Stimulated activated naive CD8-positive, alpha-beta T cell treated with anti-CD3 and anti-CD28 coated beads, Interleukin-15, Interleukin-2, amounts not matched to agents 100 U/mL and 50 U/mL, for 24 hours (primary cell): ENCODE measurements at regions not wholly inside any gene's neighbourhood (a gene's known extent, or its start where the extent isn't known, plus 50 kb on each side); places are given as distances from the start of the nearest gene placed in this dataset.
"Not testable (repeated sequence)": the region's sequence is repeated elsewhere in the genome, so short reads cannot be mapped to it uniquely, and the experiment has no call there.

Experiments used
- ATAC-seq: fragments of 150-1000 bp; cut with Tn5 transposase; one replicate; pipeline ENCODE4 v1.10.0; 2021
- DNase-seq: peaks from one replicate; pipeline ENCODE4 v3.0.0; 2021

DNA sequence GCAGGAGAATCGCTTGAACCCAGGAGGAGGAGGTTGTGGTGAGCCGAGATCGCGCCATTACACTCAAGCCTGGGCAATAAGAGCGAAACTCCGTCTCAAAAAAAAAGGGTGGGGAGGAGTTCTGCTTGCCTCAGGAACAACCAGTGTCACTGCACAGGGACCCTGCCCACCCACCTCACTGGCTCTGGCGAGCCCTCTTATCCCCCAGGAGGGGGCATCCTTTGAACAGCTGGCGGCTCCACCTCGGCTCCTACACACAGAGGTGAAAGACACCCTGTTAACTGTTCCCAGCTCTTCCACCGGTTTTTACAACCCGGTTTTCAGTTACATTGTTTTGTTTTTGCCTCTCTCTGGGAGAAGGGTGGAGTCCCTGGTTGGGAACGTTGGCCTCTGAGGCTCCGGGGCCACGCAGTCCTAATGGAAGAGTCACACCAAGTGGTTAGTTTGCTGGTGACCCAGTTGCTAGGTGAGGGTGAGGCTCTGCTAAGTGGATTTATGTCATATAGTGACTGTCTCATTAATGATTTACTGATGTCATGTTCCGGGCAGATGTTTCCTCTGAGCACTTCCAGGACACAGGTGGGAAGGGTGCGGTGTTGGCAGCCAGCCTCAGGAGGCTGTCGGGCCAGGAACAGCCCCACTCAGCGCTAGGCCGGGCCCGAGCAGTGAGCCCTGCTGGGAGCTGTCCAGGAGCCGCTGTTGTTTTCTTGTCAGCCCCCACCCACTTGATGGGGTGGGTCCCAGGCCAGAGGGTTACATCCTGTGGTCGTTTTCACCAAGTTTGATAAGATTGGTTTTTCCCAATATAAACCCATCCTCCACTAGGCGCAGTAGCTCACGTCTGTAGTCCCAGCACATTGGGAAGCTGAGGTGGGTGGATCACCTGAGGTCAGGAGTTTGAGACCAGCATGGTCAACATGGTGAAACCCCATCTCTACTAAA is 4474.3 kb upstream of the OR11H1 start:
- not testable (repeated sequence) for ATAC-seq, DNase-seq

GRCh38 chr22:11054681-11055080 is 4473.3 kb upstream of the OR11H1 start:
- ATAC-seq: peak; percentile 4
- DNase-seq: not testable (repeated sequence)

DNA sequence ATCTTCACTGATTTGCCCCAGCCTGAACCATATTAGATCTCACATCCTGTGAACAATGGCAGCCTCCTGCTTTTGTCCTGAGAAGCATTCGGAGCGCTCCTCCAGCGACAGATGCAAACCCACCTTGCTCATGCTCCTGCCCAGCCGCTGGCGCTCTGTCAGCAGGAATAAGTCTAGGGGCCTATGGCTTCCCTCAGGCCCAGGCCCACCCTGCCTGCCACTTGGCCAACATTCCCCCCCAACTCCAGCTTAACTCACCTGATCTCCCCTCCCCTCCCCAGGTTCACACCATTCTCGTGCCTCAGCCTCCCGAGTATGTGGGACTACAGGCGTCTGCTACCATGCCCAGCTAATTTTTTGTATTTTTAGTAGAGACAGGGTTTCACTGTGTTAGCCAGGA is 4472.8 kb upstream of the OR11H1 start:
- ATAC-seq, DNase-seq: not testable (repeated sequence)

DNA sequence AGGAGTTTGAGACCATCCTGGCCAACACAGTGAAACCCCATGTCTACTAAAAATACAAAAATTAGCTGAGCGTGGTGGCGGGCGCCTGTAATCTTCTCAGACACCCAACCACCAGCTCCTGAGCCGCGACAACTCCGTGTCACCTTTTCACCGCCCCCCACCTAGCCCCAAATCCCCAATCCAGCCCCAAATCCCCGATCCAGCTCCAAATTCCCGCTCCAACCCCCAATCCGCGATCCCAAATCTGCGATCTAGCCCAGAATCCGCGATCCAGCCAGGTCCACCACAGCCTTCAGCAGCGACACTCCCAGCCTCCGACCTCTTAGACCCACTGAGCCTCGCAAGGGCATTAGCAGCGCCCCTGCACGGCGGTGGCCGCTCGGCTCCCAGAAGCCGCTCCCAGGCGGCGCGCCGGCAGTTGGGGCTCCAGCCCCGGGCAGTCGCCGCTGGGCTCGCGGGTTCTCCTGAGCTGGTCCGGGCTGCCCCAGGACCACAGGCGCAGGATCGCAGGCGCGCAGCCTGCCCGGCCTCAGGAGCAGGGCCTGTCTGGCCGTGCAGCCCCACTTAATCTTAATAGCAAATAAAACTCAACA is 4469.9 kb upstream of the OR11H1 start:
- not testable (repeated sequence) for ATAC-seq, DNase-seq

DNA sequence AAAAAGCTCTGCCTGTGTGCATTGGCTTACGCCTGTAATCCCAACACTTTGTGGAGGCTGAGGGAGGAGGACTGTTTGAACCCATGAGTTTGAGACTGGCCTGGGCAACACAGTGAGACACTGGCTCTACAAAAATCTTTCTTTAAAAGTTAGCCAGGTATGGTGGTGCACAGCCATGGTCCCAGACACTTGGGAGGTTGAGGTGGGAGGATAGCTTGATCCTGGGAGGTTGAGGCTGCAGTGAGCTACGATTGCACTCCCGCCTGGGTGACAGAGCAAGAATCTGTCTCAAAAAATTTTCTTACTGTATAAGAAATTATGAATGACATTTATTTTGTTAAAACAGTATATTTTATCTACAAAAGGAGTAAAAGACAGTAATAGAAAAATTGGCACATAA is 4468.9 kb upstream of the OR11H1 start:
- ATAC-seq, DNase-seq: not testable (repeated sequence)

DNA sequence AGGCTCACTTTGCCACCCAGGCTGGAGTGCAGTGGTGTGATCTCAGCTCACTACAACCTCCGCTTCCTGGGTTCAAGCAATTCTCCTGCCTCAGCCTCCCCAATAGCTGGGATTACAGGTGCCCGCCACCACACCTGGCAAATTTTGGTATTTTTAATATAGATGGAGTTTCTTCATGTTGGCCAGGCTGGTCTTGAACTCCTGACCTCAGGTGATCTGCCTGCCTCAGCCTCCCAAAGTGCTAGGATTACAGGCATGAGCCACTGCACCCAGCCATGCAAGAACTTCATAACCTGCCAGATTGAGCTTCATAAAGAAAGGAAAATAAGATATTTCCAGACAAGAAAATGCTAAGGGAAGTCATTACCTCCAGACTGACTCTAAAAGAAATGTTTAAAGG is 4467.2 kb upstream of the OR11H1 start:
- DNase-seq, ATAC-seq: not testable (repeated sequence)

DNA sequence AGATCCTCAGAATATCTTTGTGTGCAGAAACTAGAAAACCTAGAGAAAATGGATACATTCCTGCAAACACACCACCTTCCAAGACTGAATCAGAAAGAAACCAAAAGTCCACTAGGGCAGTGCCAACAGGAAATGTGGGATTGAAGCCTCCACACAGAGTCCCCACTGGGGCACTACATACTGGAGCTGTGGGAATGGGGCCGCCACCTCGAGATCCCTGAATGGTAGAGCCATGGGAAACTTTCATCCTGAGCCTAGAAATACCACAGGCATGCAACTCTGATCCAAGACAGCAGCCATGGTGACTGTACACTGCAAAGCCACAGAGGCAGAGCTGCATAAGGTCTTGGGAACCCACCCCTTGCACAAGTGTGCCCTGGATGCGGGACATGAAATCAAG is 4465.5 kb upstream of the OR11H1 start:
- ATAC-seq, DNase-seq: not testable (repeated sequence)

GRCh38 chr22:11063022-11063685 is 4464.8 kb upstream of the OR11H1 start:
- ATAC-seq: not testable (repeated sequence)

DNA sequence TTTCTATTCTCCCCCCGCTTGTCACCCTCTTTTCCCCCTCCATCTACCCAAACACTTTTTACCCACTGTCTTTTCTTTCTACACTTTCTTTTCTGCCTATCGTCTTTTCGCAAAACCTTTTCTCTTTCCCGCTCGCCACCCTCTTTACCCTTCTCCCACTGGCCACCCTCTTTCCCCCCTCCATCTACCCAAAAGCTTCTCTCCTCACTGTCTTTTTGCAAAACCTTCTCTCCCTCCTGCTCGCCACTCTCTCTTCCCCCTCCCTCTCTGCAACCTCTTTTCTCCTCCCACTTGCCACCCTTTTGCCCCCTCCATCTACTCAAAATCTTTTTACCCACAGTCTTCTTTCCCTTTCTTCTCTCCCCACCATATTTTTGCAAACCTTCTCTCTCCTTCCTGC is 4462.8 kb upstream of the OR11H1 start:
- not testable (repeated sequence) for DNase-seq, ATAC-seq

More at GRCh38 chr22:11063022-11063685, 4464.8 kb upstream of the OR11H1 start:
- not testable (repeated sequence) for DNase-seq

- ATAC-seq, DNase-seq: not testable (repeated sequence)
These were observed 4462.0 kb upstream of the OR11H1 start for GRCh38 chr22:11065876-11066457.

GRCh38 chr22:11066458-11067285 is 4461.3 kb upstream of the OR11H1 start:
- no peak for DNase-seq
- peak; percentile 28 for ATAC-seq

DNA sequence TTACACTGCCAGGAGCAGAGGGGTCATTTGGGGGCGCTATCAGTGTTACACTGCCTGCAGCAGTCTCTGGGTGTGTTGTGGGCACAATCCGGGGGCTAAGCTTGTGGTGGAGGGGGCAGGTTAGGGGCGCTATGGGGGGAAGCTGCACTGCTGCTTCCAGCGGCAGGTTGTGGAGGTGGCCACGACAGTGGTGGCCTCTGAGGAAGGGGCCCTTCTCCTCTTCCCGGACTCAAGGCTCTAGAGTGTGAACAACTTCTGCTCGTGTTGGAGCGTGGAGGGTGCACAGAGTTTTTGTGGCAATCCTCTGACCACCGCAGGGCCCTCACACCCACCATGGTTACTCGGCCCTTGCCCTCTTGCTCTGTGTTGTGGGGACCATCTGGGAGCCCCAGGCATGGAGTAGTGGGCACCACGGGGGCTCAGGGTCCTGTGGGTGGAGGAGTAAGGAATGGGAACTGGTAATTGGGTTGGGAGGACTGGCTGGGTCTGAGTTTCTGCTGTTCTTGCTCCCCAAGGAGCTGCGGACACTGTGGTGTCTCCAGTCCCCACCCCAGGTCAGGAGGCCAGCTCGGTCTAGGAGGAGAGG is 4460.6 kb upstream of the OR11H1 start:
- DNase-seq, ATAC-seq: not testable (repeated sequence)

DNA sequence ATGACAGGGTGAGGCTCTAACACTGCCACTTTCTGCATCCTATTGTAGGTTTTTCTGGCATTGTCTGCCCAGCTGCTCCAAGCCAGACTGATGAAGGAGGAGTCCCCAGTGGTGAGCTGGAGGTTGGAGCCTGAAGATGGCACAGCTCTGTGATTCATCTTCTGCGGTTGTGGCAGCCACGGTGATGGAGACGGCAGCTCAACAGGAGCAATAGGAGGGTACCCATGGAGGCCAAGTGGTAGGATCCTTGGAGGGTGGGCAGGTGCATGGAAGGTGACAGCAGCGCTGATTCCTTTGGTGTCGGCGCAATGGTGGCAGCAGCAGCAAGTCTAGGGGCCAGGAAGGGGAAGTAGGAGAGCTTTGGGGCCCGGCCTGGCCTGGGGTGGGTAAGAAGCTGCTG is 4460.1 kb upstream of the OR11H1 start:
- not testable (repeated sequence) for ATAC-seq, DNase-seq

GRCh38 chr22:11068406-11068805 is 4459.6 kb upstream of the OR11H1 start:
- ATAC-seq: not testable (repeated sequence)

More at GRCh38 chr22:11068406-11068805, 4459.6 kb upstream of the OR11H1 start:
- DNase-seq: not testable (repeated sequence)
